Stimulated activated naive CD4-positive, alpha-beta T cell (primary cell): ENCODE measurements at regions not wholly inside any gene's neighbourhood (a gene's known extent, or its start where the extent isn't known, plus 50 kb on each side); places are given as distances from the start of the nearest gene placed in this dataset.

Experiments
- DNase-seq, 6 experiments: peaks; one replicate each; lab custom pipeline; 2025; lab: John Stamatoyannopoulos, UW

DNA sequence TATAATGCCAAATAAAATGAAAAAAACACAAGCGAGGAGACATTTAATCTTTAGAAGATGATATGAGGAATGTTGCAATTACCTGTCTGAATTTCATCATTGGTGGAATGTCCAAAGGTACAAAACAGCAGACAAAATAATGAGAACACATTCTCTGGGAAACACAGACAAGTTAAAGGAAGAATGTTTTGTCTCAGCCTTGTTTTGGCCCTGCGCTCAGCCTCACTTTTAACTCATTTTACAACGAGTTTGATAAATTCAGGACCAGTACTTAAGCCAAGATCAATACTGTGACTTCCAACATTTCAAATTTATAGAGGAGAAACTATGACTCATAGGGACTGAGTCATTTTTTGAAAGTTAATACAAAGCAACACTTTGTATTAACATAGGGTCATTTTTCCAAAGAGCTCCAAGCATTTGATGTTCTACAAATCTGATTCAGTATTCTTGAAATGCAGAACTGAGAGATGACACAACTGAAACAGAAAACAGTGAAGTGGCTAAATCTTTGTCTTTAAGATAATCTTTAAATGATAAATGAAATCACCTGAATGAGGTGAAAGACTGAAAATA, 833.2 kb upstream of the CHAC2 start:
- no peak for DNase-seq

DNA sequence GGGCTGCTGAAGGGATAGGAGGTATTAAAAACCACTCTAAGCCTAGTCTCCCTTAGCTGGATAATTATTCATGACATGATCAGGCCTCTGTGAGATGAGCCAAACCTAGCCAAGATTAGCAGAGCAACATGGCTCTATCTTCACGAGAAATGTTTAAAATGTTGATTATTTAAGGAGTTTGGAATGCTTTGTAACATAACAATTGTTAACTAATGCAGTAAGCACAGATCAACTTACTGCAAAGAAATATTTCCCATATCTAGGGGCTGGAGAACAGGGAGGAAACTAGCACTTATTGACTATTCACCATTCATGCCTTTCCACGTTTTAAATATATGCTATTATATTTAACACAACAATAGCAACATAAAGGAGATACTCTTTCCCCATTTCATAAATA, 833.7 kb upstream of the CHAC2 start:
- DNase-seq, result no peak

DNA sequence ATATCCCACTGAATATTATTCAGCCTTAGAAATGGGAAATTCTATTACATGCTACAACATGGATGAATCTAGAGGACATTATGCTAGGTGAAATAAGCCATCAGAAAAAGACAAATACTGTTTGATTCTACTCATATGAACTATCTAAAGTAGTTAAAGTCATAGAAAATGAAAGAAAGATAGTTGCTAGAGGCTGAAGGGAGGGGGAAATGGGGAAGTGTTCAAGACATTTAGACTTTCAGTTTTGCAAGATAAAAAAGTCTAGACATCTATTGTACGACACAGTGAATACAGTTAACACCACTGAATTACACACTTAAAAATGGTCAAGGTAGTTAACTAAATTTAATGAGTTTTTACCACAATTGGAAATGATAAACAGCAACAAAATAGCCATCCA, 835.9 kb upstream of the CHAC2 start:
- DNase-seq, result no peak

DNA sequence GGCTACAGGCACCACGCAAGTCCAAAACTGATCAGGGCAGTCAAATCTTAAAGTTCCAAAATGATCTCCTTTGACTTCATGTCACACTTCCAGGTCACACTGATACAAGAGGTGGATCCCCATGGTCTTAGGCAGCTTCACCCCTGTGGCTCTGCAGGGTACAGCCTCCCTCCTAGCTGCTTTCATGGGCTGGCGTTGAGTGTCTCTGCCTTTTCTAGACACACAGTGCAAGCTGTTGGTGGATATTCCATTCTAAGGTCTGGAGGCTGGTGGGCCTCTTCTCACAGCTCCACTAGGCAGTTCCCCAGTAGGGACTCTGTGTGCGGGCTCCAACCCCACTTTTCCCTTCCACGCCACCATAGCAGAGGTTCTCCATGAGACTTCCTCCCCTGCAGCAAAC, 838.2 kb upstream of the CHAC2 start:
- DNase-seq, result no peak

DNA sequence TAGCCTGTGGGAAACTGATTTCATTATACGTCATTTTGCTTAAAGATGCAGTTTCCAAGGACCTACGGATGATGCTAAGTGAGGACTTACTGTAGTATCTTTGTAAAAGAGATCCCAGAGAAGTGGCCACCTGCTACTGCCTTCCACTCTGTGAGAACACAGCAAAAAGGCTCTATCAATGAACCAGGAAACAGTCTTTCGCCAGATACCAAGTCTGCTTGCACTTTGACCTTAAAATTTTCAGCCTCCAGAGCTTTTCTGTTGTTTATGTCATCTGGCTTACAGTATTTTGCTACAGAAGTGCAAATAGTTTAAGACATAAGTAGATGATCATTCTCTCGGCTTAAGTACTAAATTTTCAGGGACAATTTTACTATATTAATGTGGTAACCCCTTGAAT, 847.9 kb upstream of the CHAC2 start:
- DNase-seq, result no peak

DNA sequence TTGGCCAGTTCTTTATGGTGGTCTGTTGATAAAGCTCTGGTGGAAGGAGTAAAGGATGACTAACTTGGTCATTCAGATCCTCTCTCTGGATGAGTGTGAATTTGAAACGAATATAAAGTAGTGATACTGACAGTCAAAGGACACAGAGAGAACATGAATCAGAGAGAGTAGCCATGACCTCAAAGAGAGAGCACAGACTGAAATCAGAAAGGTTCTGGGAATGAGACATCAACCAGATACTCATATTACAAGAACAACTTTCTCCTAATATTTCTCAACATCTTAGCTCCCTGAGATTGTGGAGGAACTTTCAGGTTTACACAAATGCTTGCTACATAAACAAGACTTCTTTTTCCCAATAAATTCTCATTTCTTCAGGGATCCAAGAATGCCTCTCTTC, 849.1 kb upstream of the CHAC2 start:
- no peak for DNase-seq

DNA sequence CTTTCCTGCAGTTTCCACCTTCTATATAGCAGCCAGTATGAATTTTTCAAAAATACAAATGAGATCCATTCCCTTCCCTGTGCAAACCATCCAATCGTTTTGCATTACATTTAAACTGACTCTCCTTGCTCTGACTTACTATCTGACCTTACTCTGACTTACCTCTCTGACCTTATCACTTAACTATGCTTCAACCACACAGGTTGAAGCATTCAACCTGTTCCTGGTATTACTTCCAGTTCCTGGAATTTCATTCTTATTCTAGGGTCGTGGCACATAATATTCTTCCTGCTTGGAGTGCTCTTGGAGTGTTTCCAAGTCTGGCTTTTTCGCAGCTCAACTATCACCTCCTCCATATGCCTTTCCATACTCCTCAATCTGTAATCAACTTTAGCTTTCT, 850.6 kb upstream of the CHAC2 start:
- DNase-seq, result no peak

DNA sequence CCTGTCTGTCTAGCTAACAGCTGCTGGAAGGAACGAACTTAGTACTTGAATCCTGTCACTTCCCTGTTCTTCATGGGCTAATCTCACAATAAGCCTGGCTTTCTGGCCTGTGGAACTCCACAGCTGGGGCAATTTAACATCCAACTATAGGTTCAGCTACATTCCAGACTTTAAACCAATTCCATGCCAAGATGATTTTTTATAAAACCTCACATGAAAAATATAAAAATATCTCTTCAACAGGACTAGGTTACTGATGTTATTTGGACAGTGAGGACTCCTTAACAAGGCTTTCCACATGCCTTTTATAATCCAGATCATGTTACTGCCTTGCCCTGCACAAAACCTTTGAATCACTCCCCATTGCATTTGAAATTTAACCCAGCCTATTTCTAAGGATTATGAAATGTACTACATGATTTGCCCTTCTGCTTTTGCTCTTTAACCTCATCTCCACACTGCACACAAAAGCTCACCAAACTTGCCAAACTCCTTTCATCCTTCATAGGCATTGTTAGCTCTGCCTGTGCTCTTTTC, 863.2 kb upstream of the CHAC2 start:
- no peak for DNase-seq

DNA sequence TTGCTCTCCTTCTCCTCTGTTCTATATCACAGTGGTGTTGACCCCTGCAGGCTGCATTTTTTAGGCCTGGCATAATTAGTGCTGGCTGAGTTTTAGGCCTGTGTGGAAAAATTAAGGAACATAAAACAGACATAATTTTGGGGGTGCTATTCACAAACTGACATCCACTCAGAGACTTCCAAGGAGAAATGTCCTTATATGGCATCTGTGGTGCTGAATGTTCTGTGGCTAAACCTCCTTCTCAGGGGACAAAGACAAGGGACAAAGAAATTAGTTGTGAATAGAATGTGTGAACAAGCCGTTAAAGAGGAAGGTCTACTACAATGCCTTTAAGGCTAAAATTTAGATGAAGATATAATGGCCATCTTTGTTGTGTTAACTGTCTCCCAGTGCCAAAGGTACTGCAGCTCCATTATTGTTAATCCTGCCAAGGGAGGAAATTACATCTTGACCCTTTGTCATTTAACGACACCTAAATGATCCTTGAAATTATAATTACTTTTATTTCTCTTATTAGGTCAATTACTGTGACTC, 870.0 kb upstream of the CHAC2 start:
- no peak for DNase-seq

DNA sequence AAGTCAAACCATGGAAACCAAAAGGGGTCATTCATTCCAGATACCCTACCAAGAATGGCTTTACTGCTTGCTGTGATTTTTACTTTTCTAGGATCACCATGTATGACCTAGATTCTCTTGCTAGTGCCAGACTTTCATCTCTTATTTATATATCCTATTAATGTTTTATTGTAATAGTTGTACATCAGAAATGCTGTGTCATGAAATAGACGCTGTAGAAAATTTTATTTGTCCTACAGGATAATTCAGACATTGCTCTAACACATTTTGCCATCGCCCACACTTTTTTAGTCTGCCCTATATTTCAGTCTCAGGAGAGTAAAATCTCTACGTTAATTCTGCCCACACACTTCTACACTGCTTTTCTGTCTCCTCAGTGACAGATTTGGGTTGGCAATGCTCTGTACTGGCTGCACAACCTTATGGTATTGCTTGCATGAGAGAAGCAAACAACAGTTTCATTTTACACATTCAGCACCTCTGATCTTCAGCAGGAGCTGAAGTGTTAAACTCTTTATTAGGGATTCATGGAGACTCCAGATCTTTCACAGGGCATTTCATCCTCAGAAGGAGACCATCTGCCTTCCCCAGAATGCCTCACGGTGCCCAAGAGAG, 871.8 kb upstream of the CHAC2 start:
- no peak for DNase-seq

DNA sequence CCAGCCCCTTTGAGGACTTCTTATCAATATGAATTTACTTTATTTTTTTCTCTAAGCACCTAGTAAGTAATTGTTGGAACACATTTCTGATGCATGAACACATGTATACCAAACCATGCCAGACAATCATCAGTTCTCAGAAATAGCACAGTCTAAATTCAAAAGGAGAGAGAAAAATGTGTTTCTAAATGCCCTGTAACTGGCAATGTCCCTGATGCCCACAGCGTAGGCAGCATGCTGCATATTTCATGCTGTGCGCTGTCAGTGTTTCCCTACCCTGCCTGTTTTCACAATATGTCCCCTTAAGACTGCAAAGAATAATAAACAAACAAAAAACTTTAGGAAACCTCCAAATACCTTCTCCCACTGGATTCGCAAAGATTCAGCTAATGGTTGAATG, 881.0 kb upstream of the CHAC2 start:
- DNase-seq, result no peak

DNA sequence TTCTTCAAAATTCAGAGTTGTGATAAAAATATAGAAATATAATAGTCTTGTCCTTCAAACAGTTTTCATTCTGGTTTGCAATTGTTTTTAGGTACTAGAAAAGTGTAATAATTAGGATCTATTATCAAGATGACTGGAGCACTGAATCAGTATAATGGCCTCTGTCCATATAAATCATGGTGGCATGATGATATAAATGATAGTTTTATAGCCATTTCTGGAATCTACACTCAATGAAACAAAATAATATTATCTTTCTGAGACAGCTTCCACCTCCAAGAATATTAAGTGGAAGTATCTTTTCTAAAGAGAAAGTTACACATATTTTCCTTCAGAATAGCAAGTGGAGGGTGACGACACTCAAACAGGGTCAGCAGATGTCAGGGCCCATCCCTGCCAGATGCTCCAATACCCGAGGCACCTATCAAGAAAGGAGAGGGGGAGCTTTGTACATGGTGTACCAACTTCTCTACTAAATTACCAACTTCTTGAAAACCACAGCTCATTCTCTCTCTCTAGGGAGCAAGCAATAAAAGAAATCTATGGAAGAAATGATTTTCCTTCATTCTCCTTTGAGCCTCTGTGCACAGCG, 882.7 kb upstream of the CHAC2 start:
- no peak for DNase-seq

DNA sequence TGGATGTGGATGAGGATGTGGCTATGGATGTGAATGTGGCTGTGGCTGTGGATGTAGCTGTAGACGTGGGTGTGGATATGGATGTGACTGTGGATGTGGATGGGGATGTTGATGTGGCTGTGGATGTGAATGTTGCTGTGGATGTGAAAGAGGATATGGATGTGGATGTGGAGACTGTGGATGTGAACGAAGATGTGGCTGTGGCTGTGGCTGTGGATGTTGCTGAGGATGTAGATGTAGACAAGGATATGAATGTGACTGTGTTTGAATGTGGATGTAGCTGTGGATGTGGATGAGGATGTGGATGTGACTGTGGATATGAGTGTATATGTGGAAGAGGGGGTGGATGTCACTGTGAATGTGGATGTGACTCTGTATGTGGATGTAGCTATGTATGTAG, 884.6 kb upstream of the CHAC2 start:
- DNase-seq, result no peak

DNA sequence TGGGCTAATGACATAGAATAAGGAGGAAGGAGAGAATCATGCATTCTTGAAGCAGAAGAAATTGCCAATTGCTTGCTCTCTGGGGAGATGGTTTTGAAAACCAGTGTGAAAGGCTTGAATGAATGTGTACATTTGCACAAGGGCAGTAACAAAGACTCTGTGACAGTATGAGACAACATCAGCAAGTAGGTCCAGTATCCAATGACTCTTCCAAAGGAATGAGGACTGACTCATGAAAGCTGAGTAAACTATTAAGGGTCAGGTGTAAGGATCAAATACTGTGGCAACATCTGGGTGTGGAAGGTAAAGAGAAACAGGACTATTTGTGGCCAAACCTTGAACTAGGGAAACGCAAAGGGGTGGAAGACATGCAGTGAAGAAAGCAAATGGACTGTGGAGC, 886.0 kb upstream of the CHAC2 start:
- DNase-seq, result no peak

DNA sequence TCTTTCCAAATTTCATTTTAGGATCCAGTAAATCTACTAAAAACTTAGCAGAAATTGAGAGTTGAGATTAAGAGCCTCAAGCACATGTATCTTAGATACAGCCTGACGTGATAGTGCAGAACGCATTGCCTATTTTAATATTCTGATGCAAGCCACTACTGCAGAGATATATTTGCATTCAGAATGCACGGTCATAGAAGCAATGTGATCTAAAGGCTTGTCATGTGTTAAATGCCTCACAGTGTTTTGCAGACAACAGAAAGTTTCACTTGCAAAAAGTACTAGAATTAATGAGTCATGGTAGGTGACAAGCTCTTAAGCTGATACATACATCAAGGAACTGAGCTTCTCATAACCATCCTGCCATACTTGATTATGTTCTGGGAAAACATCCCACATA, 886.7 kb upstream of the CHAC2 start:
- DNase-seq, result no peak

DNA sequence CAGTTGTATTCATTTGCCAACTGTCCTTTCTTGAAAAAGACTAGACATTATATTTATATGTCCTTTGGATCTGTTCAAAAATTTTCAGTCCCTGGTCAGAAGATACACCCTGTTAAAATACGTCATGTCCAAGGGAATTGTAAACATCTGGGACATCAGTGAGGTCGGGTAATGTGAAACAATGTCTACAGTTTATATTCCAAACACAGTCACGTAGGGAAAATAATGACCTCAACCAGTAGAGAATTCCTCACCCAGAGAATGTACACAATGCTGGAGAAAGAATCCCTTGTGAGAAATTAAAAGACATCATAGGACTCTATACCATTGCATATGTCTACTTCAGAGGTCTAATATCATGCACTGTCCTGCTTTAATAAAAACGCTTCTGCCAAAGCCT, 888.0 kb upstream of the CHAC2 start:
- no peak for DNase-seq

DNA sequence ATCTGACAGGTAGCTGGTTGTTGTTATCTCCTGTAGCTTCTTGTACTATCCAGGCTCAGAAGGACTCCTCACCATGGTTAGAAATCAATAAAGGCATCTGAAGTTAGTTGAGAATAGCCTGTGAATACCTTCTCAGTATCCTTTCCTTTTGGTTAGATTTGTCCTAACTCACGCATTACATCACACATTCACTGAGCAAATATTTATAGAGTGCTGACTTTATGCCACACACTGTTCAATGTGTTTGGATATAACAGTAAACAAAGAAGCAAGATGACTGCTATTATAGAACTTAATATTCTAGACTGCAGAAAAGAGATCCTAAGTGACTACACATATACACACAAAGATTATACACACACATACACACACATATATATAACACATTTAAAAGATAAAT, 889.9 kb upstream of the CHAC2 start:
- DNase-seq, result no peak

DNA sequence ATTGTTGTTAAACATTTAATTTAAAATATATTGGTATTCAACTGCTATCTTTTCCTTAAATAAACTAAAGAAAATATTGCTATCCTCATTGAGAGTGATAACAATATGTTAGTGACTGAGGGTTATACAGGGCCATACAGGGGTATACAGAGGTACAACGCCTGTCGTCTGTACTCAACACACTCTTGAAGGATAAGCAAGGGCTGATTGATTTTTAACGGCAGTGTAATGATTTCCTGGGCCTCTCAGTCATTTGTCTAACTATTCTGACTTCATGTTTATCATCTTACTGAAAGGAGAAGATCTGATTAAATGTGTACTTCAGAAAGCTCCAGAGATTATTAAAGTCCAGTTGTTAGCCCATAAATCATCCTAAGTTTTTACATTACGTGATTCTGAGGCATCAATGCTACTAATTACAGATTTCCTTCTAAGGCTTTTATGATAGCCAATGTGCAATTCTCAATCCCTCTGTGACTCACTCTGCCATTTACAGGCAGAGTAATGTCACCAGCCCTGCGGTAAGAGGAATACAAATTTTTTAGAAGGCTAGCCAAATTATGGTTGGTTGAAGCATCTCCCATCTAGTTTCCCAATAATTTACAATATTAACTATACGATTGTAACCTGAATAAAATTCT, 893.0 kb upstream of the CHAC2 start:
- DNase-seq, result no peak

DNA sequence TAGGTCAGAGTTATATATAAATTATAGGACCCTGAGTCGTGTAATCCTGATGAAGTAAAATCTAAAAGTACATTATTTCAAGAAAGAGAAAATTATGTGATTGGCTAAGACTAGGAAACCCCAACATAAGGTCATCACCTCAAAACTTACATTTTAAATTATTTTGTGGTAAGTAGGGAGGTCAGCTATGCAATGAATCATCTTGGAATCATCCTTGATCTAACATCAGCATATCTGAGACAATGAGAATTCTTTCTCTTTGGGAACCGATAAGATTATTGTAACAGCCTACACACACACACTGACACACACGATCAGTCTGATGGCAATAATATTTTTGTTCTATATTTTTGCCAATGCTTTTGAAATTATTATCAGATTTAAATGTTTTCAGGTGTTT, 904.8 kb upstream of the CHAC2 start:
- no peak for DNase-seq

DNA sequence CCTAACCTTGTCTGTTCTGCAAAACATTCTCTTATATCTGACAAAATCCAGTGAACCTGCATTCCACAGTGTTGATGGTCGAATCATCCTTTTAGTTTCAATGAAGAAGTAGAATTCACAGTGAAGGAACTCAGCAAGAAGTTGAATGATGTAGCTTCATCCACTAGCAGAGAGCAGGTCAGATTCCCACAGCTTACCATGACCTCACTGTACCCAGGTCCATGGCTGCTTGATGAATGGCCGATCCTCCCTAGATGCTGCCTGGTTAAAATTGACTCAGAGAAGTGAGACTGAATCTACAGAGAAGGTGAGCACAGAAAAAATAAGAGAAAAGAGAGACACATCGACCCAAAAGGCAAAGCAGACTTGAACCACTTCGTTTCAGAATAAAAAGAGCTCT, 906.0 kb upstream of the CHAC2 start:
- DNase-seq, result no peak

DNA sequence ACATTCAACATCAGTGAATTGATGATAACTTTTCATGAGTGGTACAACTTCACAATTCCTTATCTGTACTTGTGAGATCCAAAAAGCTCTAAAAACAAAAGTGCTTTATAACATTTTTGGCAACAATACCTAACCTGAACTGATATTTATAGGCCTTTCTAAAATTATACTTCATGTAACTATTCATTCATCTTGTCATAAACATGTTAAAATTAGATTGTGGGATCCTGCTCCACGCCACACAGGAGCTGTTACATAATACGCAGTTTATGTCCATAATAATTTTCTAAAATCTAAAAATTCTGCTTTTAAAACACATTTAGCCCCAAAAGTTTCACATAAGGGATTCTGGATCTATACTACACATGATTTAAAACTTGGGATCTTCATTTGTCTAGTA, 908.5 kb upstream of the CHAC2 start:
- DNase-seq, result no peak

DNA sequence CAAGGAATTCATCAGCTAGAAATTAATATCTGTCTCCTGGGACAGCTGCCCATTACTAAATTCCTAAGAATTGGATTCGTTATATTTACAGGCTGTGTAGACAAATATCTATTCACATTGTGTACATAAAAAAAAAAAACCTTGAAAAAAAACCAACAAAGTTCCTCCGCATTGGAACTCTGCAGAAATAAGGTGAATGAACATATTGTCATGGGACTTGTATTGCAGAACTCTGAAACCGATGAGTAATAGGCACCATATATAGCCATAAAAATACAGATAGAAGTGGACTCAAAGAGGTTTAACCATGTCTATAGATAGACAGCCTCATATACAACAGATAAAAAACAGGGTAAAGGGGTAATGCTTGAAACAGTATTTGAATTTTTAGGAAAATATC, 909.9 kb upstream of the CHAC2 start:
- no peak for DNase-seq

DNA sequence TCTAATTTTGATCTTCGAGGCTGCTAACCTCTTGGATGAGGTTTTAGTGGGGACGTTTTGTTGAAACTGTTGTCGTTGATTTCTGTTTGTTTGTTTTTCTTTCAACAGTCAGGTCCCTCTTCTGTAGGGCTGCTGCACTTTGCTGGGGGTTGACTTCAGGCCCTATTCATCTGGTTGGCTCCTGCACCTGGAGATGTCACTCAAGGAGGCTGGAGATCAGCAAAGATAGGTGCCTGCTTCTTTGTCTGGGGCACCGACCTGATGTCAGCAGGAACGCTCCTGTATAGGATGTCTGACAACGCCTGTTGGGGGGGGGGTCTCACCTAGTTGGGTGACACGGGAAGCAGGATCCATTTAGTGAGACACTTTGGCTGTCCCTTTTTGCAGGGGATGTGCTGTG, 915.6 kb upstream of the CHAC2 start:
- no peak for DNase-seq
